HG02571 (cell line): ENCODE measurements at regions not wholly inside any gene's neighbourhood (a gene's known extent, or its start where the extent isn't known, plus 50 kb on each side); places are given as distances from the start of the nearest gene placed in this dataset.

Source experiments
- ATAC-seq: cut with Tn5 transposase; IDR thresholded peaks from one replicate; pipeline ENCODE4 v1.9.1; 2021; ENCODE audit warnings: mild to moderate bottlenecking, moderate library complexity; ENCODE audit not compliant: unreplicated experiment

- no peak for ATAC-seq
Observed at GRCh38 chr5:58259685-58260152, 200.2 kb downstream of the PLK2 start.

GRCh38 chr5:58258984-58259684, 200.8 kb downstream of the PLK2 start:
- no peak for ATAC-seq

GRCh38 chr5:58255970-58256369, 203.9 kb downstream of the PLK2 start:
- ATAC-seq: no peak

GRCh38 chr5:58255386-58255785, 204.5 kb downstream of the PLK2 start:
- ATAC-seq: no peak

GRCh38 chr5:58248221-58248620, 211.7 kb downstream of the PLK2 start:
- no peak for ATAC-seq

GRCh38 chr5:58246461-58246944, 213.4 kb downstream of the PLK2 start:
- no peak for ATAC-seq

GRCh38 chr5:58245476-58245840, 214.4 kb downstream of the PLK2 start:
- ATAC-seq: no peak

- ATAC-seq: no peak
Observed at GRCh38 chr5:58244819-58245475, 214.9 kb downstream of the PLK2 start.

GRCh38 chr5:58241389-58241788, 218.5 kb downstream of the PLK2 start:
- no peak for ATAC-seq

GRCh38 chr5:58240322-58240721, 219.6 kb downstream of the PLK2 start:
- ATAC-seq: no peak

GRCh38 chr5:58239731-58240130, 220.2 kb downstream of the PLK2 start:
- ATAC-seq: no peak

GRCh38 chr5:58239045-58239444, 220.8 kb downstream of the PLK2 start:
- ATAC-seq: no peak

- no peak for ATAC-seq
Observed at GRCh38 chr5:58236498-58236897, 223.4 kb downstream of the PLK2 start.

- no peak for ATAC-seq
Observed at GRCh38 chr5:58235299-58235698, 224.6 kb downstream of the PLK2 start.

GRCh38 chr5:58232130-58232529, 227.8 kb downstream of the PLK2 start:
- no peak for ATAC-seq

GRCh38 chr5:58231041-58231440, 228.8 kb downstream of the PLK2 start:
- ATAC-seq: no peak

- ATAC-seq: no peak
Observed at GRCh38 chr5:58228896-58229295, 231.0 kb downstream of the PLK2 start.

- no peak for ATAC-seq
Observed at GRCh38 chr5:58227858-58228257, 232.0 kb downstream of the PLK2 start.

GRCh38 chr5:58224661-58225060, 235.2 kb downstream of the PLK2 start:
- ATAC-seq: no peak

GRCh38 chr5:58224221-58224620, 235.7 kb downstream of the PLK2 start:
- no peak for ATAC-seq

GRCh38 chr5:58215364-58215763, 244.5 kb downstream of the PLK2 start:
- ATAC-seq: no peak

GRCh38 chr5:58211441-58211840, 248.4 kb downstream of the PLK2 start:
- no peak for ATAC-seq
